ENCODE measurements at regions not wholly inside any gene's neighbourhood (a gene's known extent, or its start where the extent isn't known, plus 50 kb on each side); places are given as distances from the start of the nearest gene placed in this dataset.

GRCh38 chr17:73758245-73758644 is 114.0 kb upstream of the SDK2 start:
- no peak for DNase-seq
- no peaks in the 10 kb centered on the region for H3K9me3 ChIP-seq

GRCh38 chr17:73759324-73759723 is 115.1 kb upstream of the SDK2 start:
- Histone ChIP-seq H3K4me1 (no peaks in the 10 kb centered on the region), H3K27me3 (no peaks in the 10 kb centered on the region), H3K27ac (no peak overlapping the region), H3K4me3 (no peak overlapping the region), H3K9me3 (no peaks in the 10 kb centered on the region), H3K36me3 (no peaks in the 10 kb centered on the region)
- DNase-seq: no peak
- intact Hi-C loops (cut with DNase I; ENCODE audit: low total_unique reads): no loop called here
- TF ChIP-seq POLR2A (IDR thresholded peaks at IDR 0.05) (no peak), CTCF (IDR thresholded peaks at IDR 0.05) (no peak)

More at GRCh38 chr17:73758245-73758644, 114.0 kb upstream of the SDK2 start:
- H3K27me3 ChIP-seq: no peaks in the 10 kb centered on the region
- no peak overlapping the region for H3K4me3 ChIP-seq
- H3K36me3 ChIP-seq: no peaks in the 10 kb centered on the region
- intact Hi-C loops (cut with DNase I; ENCODE audit: low total_unique reads): no loop called here
- TF ChIP-seq CTCF (IDR thresholded peaks at IDR 0.05) (no peak), POLR2A (IDR thresholded peaks at IDR 0.05) (no peak)
- H3K4me1 ChIP-seq: no peaks in the 10 kb centered on the region
- H3K27ac ChIP-seq: no peak overlapping the region

GRCh38 chr17:73759734-73760438 is 115.6 kb upstream of the SDK2 start:
- intact Hi-C loops (cut with DNase I; ENCODE audit: low total_unique reads): no loop called here
- no peaks in the 10 kb centered on the region for H3K9me3 ChIP-seq
- H3K4me3 ChIP-seq: no peak overlapping the region
- H3K27me3 ChIP-seq: no peaks in the 10 kb centered on the region
- no peaks in the 10 kb centered on the region for H3K36me3 ChIP-seq
- H3K27ac ChIP-seq: no peak overlapping the region
- no peak for DNase-seq
- H3K4me1 ChIP-seq: no peaks in the 10 kb centered on the region
- no peak for TF ChIP-seq CTCF (IDR thresholded peaks at IDR 0.05)
- TF ChIP-seq POLR2A (IDR thresholded peaks at IDR 0.05): no peak

GRCh38 chr17:73760439-73760758 is 116.2 kb upstream of the SDK2 start:
- no peaks in the 10 kb centered on the region for H3K27me3 ChIP-seq
- no peaks in the 10 kb centered on the region for H3K36me3 ChIP-seq
- TF ChIP-seq CTCF (IDR thresholded peaks at IDR 0.05) (no peak), POLR2A (IDR thresholded peaks at IDR 0.05) (no peak)
- H3K4me1 ChIP-seq: no peaks in the 10 kb centered on the region
- intact Hi-C loops (cut with DNase I; ENCODE audit: low total_unique reads): no loop called here
- DNase-seq: no peak
- H3K4me3 ChIP-seq: no peak overlapping the region
- no peak overlapping the region for H3K27ac ChIP-seq
- no peaks in the 10 kb centered on the region for H3K9me3 ChIP-seq

- no peak overlapping the region for H3K27ac ChIP-seq
- H3K9me3 ChIP-seq: no peaks in the 10 kb centered on the region
- intact Hi-C loops (cut with DNase I; ENCODE audit: low total_unique reads): no loop called here
Observed at GRCh38 chr17:73765824-73766563, 121.7 kb upstream of the SDK2 start.

More at GRCh38 chr17:73765824-73766563, 121.7 kb upstream of the SDK2 start:
- H3K36me3 ChIP-seq: no peaks in the 10 kb centered on the region
- TF ChIP-seq POLR2A (IDR thresholded peaks at IDR 0.05) (no peak), CTCF (IDR thresholded peaks at IDR 0.05) (no peak)
- no peak overlapping the region for H3K4me3 ChIP-seq
- no peaks in the 10 kb centered on the region for H3K27me3 ChIP-seq
- no peaks in the 10 kb centered on the region for H3K4me1 ChIP-seq
- DNase-seq: no peak

Data from uterus (tissue), 3 donors.